A549 (cell line): ENCODE measurements at regions not wholly inside any gene's neighbourhood (a gene's known extent, or its start where the extent isn't known, plus 50 kb on each side); places are given as distances from the start of the nearest gene placed in this dataset.

Experiments
- ATAC-seq, 2 experiments: fragments of 200-7000 bp in 1 of 2; fragments of >200 bp in 1 of 2; cut with Nextera tagmentation in 1 of 2; cut with Tn5 transposase in 1 of 2; 3 replicates each; pipeline versions ENCODE4 v1.8.0 to v1.9.1; 2018 to 2020; ENCODE audit warnings: mild to moderate bottlenecking in 1 of 2, moderate library complexity in 1 of 2
- CTCF ChIA-PET: fragments of 300-600 bp; sonication (Branson Sonifier 250); formaldehyde crosslinking; extraction: SDS; loops from one replicate; lab custom pipeline; 2021; ENCODE audit warnings: antibody characterized with exemption, inconsistent platforms; lab: Yijun Ruan, JAX
- POLR2A ChIA-PET: fragments of 350-600 bp; formaldehyde crosslinking; extraction: SDS; loops from one replicate; lab custom pipeline; 2021; ENCODE audit warnings: antibody characterized with exemption, inconsistent platforms; lab: Yijun Ruan, JAX
- DNase-seq, 2 experiments: peaks; one replicate each; pipeline versions ENCODE4 v3.0.0 to v3.0.0-alpha.2; 2011 to 2016; ENCODE audit warnings: low read depth in 1 of 2, low spot score in 1 of 2
- FAIRE-seq: peaks from 2 replicates; lab custom pipeline; 2011; peaks lifted over from hg19 to GRCh38; lab: Jason Lieb, UNC
- H3K27ac ChIP-seq, 2 experiments: fragments of >200 bp; sonication (Bioruptor Twin); formaldehyde crosslinking; 3 replicates each; pipeline ENCODE4 v1.5.1; 2016 to 2017
- H3K4me1 ChIP-seq: fragments of >200 bp; sonication (Bioruptor Twin); formaldehyde crosslinking; 3 replicates; pipeline ENCODE4 v1.6.1; 2016
- H3K4me2 ChIP-seq: fragments of >200 bp; sonication (Bioruptor Twin); formaldehyde crosslinking; 3 replicates; pipeline ENCODE4 v1.6.1; 2016
- H3K4me3 ChIP-seq: fragments of >200 bp; sonication (Bioruptor Twin); formaldehyde crosslinking; 3 replicates; pipeline ENCODE4 v1.5.1; 2016
- H3K9me3 ChIP-seq: fragments of >200 bp; sonication (Bioruptor Twin); formaldehyde crosslinking; 3 replicates; pipeline ENCODE4 v1.6.1; 2016
- BHLHE40 ChIP-seq: IDR thresholded peaks from 2 replicates; pipeline ENCODE4 v1.6.1; 2012; ENCODE audit warnings: low read depth, low read length, inconsistent platforms
- CBX2 ChIP-seq: fragments of 200-600 bp; sonication (generic); IDR thresholded peaks from 2 replicates; pipeline ENCODE4 v1.6.1; 2016; ENCODE audit warnings: low read depth, mild to moderate bottlenecking, borderline replicate concordance
- CEBPB ChIP-seq, 2 experiments: fragments of >200 bp in 1 of 2; sonication (Bioruptor Twin) in 1 of 2; formaldehyde crosslinking in 1 of 2; IDR thresholded peaks; 2 replicates each; pipeline ENCODE4 v1.6.1; 2012 to 2016
- CHD2 ChIP-seq: fragments of 150-350 bp; IDR thresholded peaks from 2 replicates; pipeline ENCODE4 v1.6.1; 2014; ENCODE audit warnings: low read length; ENCODE audit not compliant: partially characterized antibody
- E2F6 ChIP-seq: IDR thresholded peaks from 2 replicates; pipeline ENCODE4 v1.6.1; 2012; ENCODE audit warnings: low read depth, borderline replicate concordance
- EHF ChIP-seq: fragments of 250-450 bp; sonication (Bioruptor Pico); IDR thresholded peaks from 2 replicates; pipeline ENCODE4 v1.5.0; 2020; ENCODE audit warnings: mild to moderate bottlenecking
- EP300 ChIP-seq, 2 experiments: fragments of >200 bp; sonication (Bioruptor Twin); formaldehyde crosslinking; IDR thresholded peaks; 2 replicates in 1 of 2; 3 replicates in 1 of 2; pipeline ENCODE4 v1.6.1; 2016 to 2017
- FOSL2 ChIP-seq, 2 experiments: fragments of 450-650 bp in 1 of 2; fragments of >200 bp in 1 of 2; sonication (Bioruptor Twin) in 1 of 2; formaldehyde crosslinking; IDR thresholded peaks; 2 replicates each; pipeline versions ENCODE4 v1.5.0 to v1.6.1; 2016 to 2020; ENCODE audit warnings: mild to moderate bottlenecking in 1 of 2, moderate library complexity in 1 of 2
- FOXS1 ChIP-seq: fragments of 250-450 bp; sonication (Bioruptor Pico); IDR thresholded peaks from 2 replicates; pipeline ENCODE4 v1.5.0; 2020; ENCODE audit warnings: mild to moderate bottlenecking, moderate library complexity
- HOXB13 ChIP-seq: fragments of 250-450 bp; sonication (Bioruptor Pico); IDR thresholded peaks from 2 replicates; pipeline ENCODE4 v1.5.0; 2020; ENCODE audit warnings: low read depth, mild to moderate bottlenecking, moderate library complexity
- MAZ ChIP-seq: fragments of 150-350 bp; IDR thresholded peaks from 2 replicates; pipeline ENCODE4 v1.6.1; 2014; ENCODE audit warnings: antibody characterized with exemption, low read depth, low read length, borderline replicate concordance
- NR3C1 ChIP-seq: fragments of >200 bp; sonication (Bioruptor Twin); formaldehyde crosslinking; IDR thresholded peaks from 3 replicates; pipeline ENCODE4 v1.6.1; 2017
- PHF8 ChIP-seq: fragments of 200-600 bp; sonication (generic); IDR thresholded peaks from 2 replicates; pipeline ENCODE4 v1.6.1; 2016; ENCODE audit warnings: low read depth, mild to moderate bottlenecking, antibody characterized with exemption, moderate library complexity, borderline replicate concordance
- POLR2A ChIP-seq: IDR thresholded peaks from 2 replicates; pipeline ENCODE4 v1.6.1; 2012; ENCODE audit warnings: mild to moderate bottlenecking, low read length
- RAD21 ChIP-seq, 2 experiments: fragments of >200 bp in 1 of 2; sonication (Bioruptor Twin) in 1 of 2; formaldehyde crosslinking in 1 of 2; IDR thresholded peaks in 1 of 2; conservative IDR thresholded peaks in 1 of 2; 2 replicates in 1 of 2; 3 replicates in 1 of 2; pipeline ENCODE4 v1.6.1; 2012 to 2018; ENCODE audit warnings: inconsistent platforms in 1 of 2
- RARB ChIP-seq: fragments of 250-450 bp; sonication (Bioruptor Pico); IDR thresholded peaks from 2 replicates; pipeline ENCODE4 v1.8.0; 2021; ENCODE audit warnings: mild to moderate bottlenecking, moderate library complexity
- RCOR1 ChIP-seq: fragments of 150-350 bp; IDR thresholded peaks from 2 replicates; pipeline ENCODE4 v1.6.1; 2014; ENCODE audit warnings: antibody characterized with exemption, low read length, low read depth
- RNF2 ChIP-seq: fragments of 200-600 bp; sonication (generic); IDR thresholded peaks from 2 replicates; pipeline ENCODE4 v1.6.1; 2016; ENCODE audit warnings: low read depth, mild to moderate bottlenecking, antibody characterized with exemption, moderate library complexity, borderline replicate concordance
- SMC3 ChIP-seq: fragments of >200 bp; sonication (Bioruptor Twin); formaldehyde crosslinking; IDR thresholded peaks from 3 replicates; pipeline ENCODE4 v1.6.1; 2018; ENCODE audit warnings: inconsistent platforms
- TFCP2L1 ChIP-seq: fragments of 250-450 bp; sonication (Bioruptor Pico); IDR thresholded peaks from 2 replicates; pipeline ENCODE4 v1.5.0; 2021; ENCODE audit warnings: mild to moderate bottlenecking
- ZFP36 ChIP-seq: fragments of 450-650 bp; IDR thresholded peaks from 2 replicates; pipeline ENCODE4 v1.6.1; 2014; ENCODE audit warnings: borderline replicate concordance; ENCODE audit not compliant: partially characterized antibody
- WGBS: methylation state at CpG from one replicate; pipeline ENCODE4 v1.1.6; 2017; ENCODE audit errors: missing lambda C conversion rate; 5-methylcytosine and 5-hydroxymethylcytosine counted together
- TF ChIP-seq, protein P1 (sequence below): IDR thresholded peaks from 2 replicates; pipeline ENCODE4 v1.6.1; 2012
- TF ChIP-seq, protein P2 (sequence below): fragments of >200 bp; sonication (Bioruptor Twin); formaldehyde crosslinking; IDR thresholded peaks from 3 replicates; pipeline ENCODE4 v1.5.1; 2016

DNA sequence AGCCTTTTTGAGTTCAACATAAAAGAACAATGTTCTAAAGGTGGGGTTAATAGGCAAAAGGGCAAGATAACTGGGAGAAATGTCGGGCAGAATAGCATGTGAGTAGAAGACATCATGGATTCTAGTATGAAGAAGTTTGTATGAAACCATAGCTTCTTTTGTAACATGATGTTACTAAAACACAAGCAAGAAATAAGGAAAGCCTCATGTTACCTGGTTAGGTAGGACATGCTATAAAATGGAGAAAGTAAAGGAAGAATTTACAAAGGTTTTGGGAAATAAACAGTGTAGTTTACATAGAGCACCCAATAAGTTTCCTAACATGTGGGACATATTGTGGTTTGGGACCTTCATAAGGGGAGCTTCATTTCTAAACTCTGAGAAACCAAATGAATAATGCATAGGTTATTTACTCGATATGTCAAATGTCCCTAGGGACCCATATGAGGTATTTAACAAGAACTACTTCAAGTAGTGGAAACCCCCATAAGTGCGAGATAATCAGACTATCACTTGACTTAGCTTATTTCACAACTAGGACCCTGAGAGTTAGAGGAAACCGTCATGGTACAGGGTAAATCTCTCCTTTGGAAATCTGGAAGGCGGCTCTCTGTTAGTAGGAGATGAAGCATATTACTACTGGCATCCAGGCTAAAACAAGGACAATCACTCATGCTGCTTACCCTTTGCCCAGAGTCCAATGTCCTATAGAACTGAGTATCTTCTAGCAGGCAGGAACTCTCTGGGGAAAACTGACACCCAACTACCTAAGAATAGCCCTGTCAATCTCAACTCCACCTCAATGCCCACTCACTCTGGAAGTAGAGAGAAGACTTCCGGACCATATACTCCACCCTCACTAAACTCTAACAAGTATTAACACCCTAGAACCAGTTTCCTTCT is 57.5 kb downstream of the ILRUN start:
- H3K9me3 ChIP-seq: no peaks in the 10 kb centered on the region
- ATAC-seq (no peak), FAIRE-seq (no peak), DNase-seq (no peak)
- 0 out of 3 replicates have a peak, but pooled peaks cover 4% of the 10 kb centered on the region for H3K4me1 ChIP-seq
- no peak overlapping the region for H3K27ac ChIP-seq
- ChIA-PET CTCF (interaction anchor here (0.9 kb wide), 1 partner anchor 17 kb away, joined by 3 read pairs; no protein-coding TSS in a partner anchor), POLR2A (no interaction called here)
- TF ChIP-seq, protein P1, sequence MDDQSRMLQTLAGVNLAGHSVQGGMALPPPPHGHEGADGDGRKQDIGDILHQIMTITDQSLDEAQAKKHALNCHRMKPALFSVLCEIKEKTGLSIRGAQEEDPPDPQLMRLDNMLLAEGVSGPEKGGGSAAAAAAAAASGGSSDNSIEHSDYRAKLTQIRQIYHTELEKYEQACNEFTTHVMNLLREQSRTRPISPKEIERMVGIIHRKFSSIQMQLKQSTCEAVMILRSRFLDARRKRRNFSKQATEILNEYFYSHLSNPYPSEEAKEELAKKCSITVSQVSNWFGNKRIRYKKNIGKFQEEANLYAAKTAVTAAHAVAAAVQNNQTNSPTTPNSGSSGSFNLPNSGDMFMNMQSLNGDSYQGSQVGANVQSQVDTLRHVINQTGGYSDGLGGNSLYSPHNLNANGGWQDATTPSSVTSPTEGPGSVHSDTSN: no peak
- TF ChIP-seq PHF8: no peak
- TF ChIP-seq POLR2A: no peak
- no peak for TF ChIP-seq E2F6
- no peak for TF ChIP-seq EHF (CRISPR knock-in tag)
- TF ChIP-seq EP300 (IDR thresholded peaks at IDR 0.05): no peak
- TF ChIP-seq MAZ: no peak
- no peak for TF ChIP-seq ZFP36
- TF ChIP-seq RNF2: no peak
- TF ChIP-seq RAD21 (conservative IDR thresholded peaks at IDR 0.05 in 1 of 2, IDR thresholded peaks at IDR 0.05 in 1 of 2): no peak
- no peak for TF ChIP-seq HOXB13 (CRISPR knock-in tag)
- TF ChIP-seq CEBPB (IDR thresholded peaks at IDR 0.05): no peak
- WGBS: 81% methylated on average over 6 of the region's 6 CpGs
- no peak overlapping the region for H3K4me3 ChIP-seq
- no peak overlapping the region for H3K4me2 ChIP-seq

GRCh38 chr6:34633785-34634184 is 62.8 kb downstream of the ILRUN start:
- no peak for TF ChIP-seq NR3C1
- TF ChIP-seq CHD2: no peak
- TF ChIP-seq RCOR1: no peak
- no peak for TF ChIP-seq RARB (CRISPR knock-in tag)
- no peak for TF ChIP-seq SMC3
- no peak for TF ChIP-seq FOSL2 (IDR thresholded peaks at IDR 0.05)
- no peak for TF ChIP-seq FOSL2 (CRISPR knock-in tag; IDR thresholded peaks at IDR 0.05)
- no peak for TF ChIP-seq RNF2
- TF ChIP-seq TFCP2L1 (CRISPR knock-in tag): no peak
- TF ChIP-seq BHLHE40: no peak
- TF ChIP-seq, protein P2, sequence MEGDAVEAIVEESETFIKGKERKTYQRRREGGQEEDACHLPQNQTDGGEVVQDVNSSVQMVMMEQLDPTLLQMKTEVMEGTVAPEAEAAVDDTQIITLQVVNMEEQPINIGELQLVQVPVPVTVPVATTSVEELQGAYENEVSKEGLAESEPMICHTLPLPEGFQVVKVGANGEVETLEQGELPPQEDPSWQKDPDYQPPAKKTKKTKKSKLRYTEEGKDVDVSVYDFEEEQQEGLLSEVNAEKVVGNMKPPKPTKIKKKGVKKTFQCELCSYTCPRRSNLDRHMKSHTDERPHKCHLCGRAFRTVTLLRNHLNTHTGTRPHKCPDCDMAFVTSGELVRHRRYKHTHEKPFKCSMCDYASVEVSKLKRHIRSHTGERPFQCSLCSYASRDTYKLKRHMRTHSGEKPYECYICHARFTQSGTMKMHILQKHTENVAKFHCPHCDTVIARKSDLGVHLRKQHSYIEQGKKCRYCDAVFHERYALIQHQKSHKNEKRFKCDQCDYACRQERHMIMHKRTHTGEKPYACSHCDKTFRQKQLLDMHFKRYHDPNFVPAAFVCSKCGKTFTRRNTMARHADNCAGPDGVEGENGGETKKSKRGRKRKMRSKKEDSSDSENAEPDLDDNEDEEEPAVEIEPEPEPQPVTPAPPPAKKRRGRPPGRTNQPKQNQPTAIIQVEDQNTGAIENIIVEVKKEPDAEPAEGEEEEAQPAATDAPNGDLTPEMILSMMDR: no peak
- no peak for TF ChIP-seq FOXS1 (CRISPR knock-in tag)
- no peak for TF ChIP-seq CBX2
- WGBS: 47% methylated on average over 2 of the region's 2 CpGs
- POLR2A ChIA-PET: no interaction called here
- ATAC-seq (no peak), FAIRE-seq (no peak), DNase-seq (no peak)
- Histone ChIP-seq H3K9me3 (no peaks in the 10 kb centered on the region), H3K4me1 (peaks cover 31% of the 10 kb centered on the region), H3K27ac (no peak overlapping the region), H3K4me3 (no peak overlapping the region), H3K4me2 (no peak overlapping the region)
- CTCF ChIA-PET: no interaction called here
